ENCODE measurements at regions not wholly inside any gene's neighbourhood (a gene's known extent, or its start where the extent isn't known, plus 50 kb on each side); places are given as distances from the start of the nearest gene placed in this dataset.

- no peaks in the 10 kb centered on the region for H3K4me1 ChIP-seq (ENCODE audit: control insufficient read depth in 3 of 3, insufficient read depth in 2 of 3, low read depth in 1 of 3, low read length in 2 of 3)
- FAIRE-seq (no peak), DNase-seq (no peak)
- H3K4me3 ChIP-seq (ENCODE audit: low read depth in 1 of 3, low read length in 3 of 3): no peak overlapping the region
- H3K9me3 ChIP-seq (ENCODE audit: control insufficient read depth in 2 of 2, insufficient read depth in 1 of 2, low read depth in 1 of 2, low read length in 1 of 2): no peaks in the 10 kb centered on the region
- H3K36me3 ChIP-seq (ENCODE audit: control insufficient read depth in 3 of 3, insufficient read depth in 2 of 3, low read depth in 1 of 3, low read length in 3 of 3): no peaks in the 10 kb centered on the region
- no peaks in the 10 kb centered on the region for H3K27me3 ChIP-seq (ENCODE audit: control insufficient read depth in 3 of 3, insufficient read depth in 3 of 3, low read length in 3 of 3)
- WGBS, 3 donors: 75 to 77% (median 76%) methylated on average over 4 of the region's 4 CpGs
- no peak overlapping the region for H3K27ac ChIP-seq (ENCODE audit: low read depth in 1 of 3, low read length in 2 of 3)
Measured at GRCh38 chr14:98371141-98371540, 900.9 kb downstream of the BCL11B start.

DNA sequence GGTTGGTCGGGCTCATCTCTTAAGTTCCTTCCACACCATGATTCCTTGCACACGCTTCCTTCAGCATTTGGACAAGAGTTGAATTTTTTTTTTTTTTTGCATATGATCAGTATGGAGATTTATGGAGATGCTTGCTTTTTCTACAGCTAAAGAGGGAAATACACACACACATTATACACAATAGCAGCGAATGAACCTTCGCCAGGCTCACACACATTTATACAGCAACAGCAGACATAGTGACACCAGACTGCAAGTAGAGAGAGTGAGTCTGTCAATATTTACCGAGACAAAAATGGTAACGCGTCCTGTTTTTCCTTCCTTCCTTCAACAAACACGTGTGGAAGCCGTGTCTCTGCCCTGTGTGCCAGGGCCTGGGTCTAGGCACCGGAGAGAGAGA is 897.9 kb downstream of the BCL11B start:
- FAIRE-seq: no peak
- 59 to 74% (median 67%) methylated on average over 10 of the region's 10 CpGs for WGBS, 3 donors
- no peaks in the 10 kb centered on the region for H3K9me3 ChIP-seq (ENCODE audit: control insufficient read depth in 2 of 2, insufficient read depth in 1 of 2, low read depth in 1 of 2, low read length in 1 of 2)
- no peaks in the 10 kb centered on the region for H3K36me3 ChIP-seq (ENCODE audit: control insufficient read depth in 3 of 3, insufficient read depth in 2 of 3, low read depth in 1 of 3, low read length in 3 of 3)
- no peak for DNase-seq
- H3K27me3 ChIP-seq (ENCODE audit: control insufficient read depth in 3 of 3, insufficient read depth in 3 of 3, low read length in 3 of 3): no peaks in the 10 kb centered on the region
- no peak overlapping the region for H3K4me3 ChIP-seq (ENCODE audit: low read depth in 1 of 3, low read length in 3 of 3)
- H3K4me1 ChIP-seq (ENCODE audit: control insufficient read depth in 3 of 3, insufficient read depth in 2 of 3, low read depth in 1 of 3, low read length in 2 of 3): no peaks in the 10 kb centered on the region
- no peak overlapping the region for H3K27ac ChIP-seq (ENCODE audit: low read depth in 1 of 3, low read length in 2 of 3)

DNA sequence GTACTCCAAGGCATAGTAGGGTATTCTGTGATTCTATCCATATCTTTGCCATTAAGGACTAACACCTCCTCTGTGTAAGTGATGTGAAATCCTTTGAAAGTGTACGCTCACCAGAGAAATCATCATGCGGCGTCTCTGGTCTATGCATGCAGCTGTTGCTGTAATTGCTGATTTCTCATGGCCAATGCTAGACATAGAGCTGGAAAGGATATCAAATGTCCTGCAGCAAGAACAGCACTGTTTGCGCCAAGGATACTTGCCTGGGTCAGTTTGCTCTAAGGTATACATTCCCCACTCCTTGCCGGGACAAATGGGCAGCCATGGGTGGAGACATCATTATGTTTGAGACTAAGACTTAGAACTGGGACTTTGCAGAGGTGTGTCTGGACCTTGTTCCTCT is 896.4 kb downstream of the BCL11B start:
- no peak for FAIRE-seq

DNA sequence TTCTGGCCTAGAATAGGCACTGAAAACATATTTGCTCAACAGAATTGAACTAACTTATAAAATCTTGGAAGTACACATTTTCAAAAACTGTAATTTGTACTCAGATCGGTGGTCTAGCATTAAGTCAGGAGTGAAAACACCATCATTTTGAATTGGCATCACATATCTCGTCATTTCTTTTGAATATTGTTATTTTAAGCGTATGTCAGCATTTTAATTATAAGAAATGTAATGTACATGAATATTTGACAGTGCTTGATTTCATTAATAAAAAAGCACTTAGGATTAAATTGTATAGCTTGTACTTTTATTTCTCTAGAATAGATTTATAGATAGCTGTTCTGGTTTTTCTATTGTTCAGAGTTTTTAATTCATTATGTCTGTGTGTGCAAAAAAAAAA is 892.2 kb downstream of the BCL11B start:
- no peak overlapping the region for H3K27ac ChIP-seq (ENCODE audit: low read depth in 1 of 3, low read length in 2 of 3)
- 71 to 82% (median 71%) methylated on average over 3 of the region's 3 CpGs for WGBS, 3 donors
- FAIRE-seq (no peak), DNase-seq (no peak)
- H3K9me3 ChIP-seq (ENCODE audit: control insufficient read depth in 2 of 2, insufficient read depth in 1 of 2, low read depth in 1 of 2, low read length in 1 of 2): no peaks in the 10 kb centered on the region
- H3K4me3 ChIP-seq (ENCODE audit: low read depth in 1 of 3, low read length in 3 of 3): no peak overlapping the region
- H3K27me3 ChIP-seq (ENCODE audit: control insufficient read depth in 3 of 3, insufficient read depth in 3 of 3, low read length in 3 of 3): no peaks in the 10 kb centered on the region
- H3K36me3 ChIP-seq (ENCODE audit: control insufficient read depth in 3 of 3, insufficient read depth in 2 of 3, low read depth in 1 of 3, low read length in 3 of 3): no peaks in the 10 kb centered on the region
- no peaks in the 10 kb centered on the region for H3K4me1 ChIP-seq (ENCODE audit: control insufficient read depth in 3 of 3, insufficient read depth in 2 of 3, low read depth in 1 of 3, low read length in 2 of 3)

More for the DNA sequence above, 896.4 kb downstream of the BCL11B start:
- DNase-seq: no peak
- H3K36me3 ChIP-seq (ENCODE audit: control insufficient read depth in 3 of 3, insufficient read depth in 2 of 3, low read depth in 1 of 3, low read length in 3 of 3): no peaks in the 10 kb centered on the region
- H3K9me3 ChIP-seq (ENCODE audit: control insufficient read depth in 2 of 2, insufficient read depth in 1 of 2, low read depth in 1 of 2, low read length in 1 of 2): no peaks in the 10 kb centered on the region
- no peaks in the 10 kb centered on the region for H3K4me1 ChIP-seq (ENCODE audit: control insufficient read depth in 3 of 3, insufficient read depth in 2 of 3, low read depth in 1 of 3, low read length in 2 of 3)
- H3K27me3 ChIP-seq (ENCODE audit: control insufficient read depth in 3 of 3, insufficient read depth in 3 of 3, low read length in 3 of 3): no peaks in the 10 kb centered on the region
- WGBS, 3 donors: 88 to 95% (median 92%) methylated on average over 5 of the region's 5 CpGs
- H3K4me3 ChIP-seq (ENCODE audit: low read depth in 1 of 3, low read length in 3 of 3): no peak overlapping the region
- no peak overlapping the region for H3K27ac ChIP-seq (ENCODE audit: low read depth in 1 of 3, low read length in 2 of 3)

- no peak for FAIRE-seq
- Histone ChIP-seq H3K4me1 (ENCODE audit: control insufficient read depth in 3 of 3, insufficient read depth in 2 of 3, low read depth in 1 of 3, low read length in 2 of 3) (no peaks in the 10 kb centered on the region), H3K36me3 (ENCODE audit: control insufficient read depth in 3 of 3, insufficient read depth in 2 of 3, low read depth in 1 of 3, low read length in 3 of 3) (no peaks in the 10 kb centered on the region), H3K27me3 (ENCODE audit: control insufficient read depth in 3 of 3, insufficient read depth in 3 of 3, low read length in 3 of 3) (no peaks in the 10 kb centered on the region), H3K27ac (ENCODE audit: low read depth in 1 of 3, low read length in 2 of 3) (no peak overlapping the region), H3K9me3 (ENCODE audit: control insufficient read depth in 2 of 2, insufficient read depth in 1 of 2, low read depth in 1 of 2, low read length in 1 of 2) (no peaks in the 10 kb centered on the region), H3K4me3 (ENCODE audit: low read depth in 1 of 3, low read length in 3 of 3) (no peak overlapping the region)
- DNase-seq: no peak
- WGBS, 3 donors: 59 to 76% (median 67%) methylated on average over 4 of the region's 4 CpGs
Measured at GRCh38 chr14:98382662-98383061, 889.3 kb downstream of the BCL11B start.

DNA sequence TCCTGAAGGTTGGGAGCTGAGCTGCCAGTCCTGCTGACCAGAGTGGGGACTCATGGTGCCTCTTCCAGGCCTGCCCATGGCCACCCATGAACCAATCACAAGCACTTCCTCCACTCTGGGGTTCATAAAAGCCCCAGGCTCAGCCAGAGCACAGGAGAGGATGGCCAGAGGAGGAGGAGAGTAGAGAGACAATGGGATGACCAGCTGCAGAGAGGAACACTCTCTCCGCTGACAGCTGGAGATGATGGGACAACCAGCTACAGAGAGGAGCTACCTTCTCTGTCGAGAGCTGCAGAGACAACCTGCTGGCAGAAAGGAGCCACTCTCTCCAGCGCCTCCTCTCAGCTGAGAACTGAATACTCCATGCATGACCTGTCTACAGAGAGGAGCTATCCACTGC is 886.1 kb downstream of the BCL11B start:
- DNase-seq (no peak), FAIRE-seq (no peak)
- H3K27me3 ChIP-seq (ENCODE audit: control insufficient read depth in 3 of 3, insufficient read depth in 3 of 3, low read length in 3 of 3): no peaks in the 10 kb centered on the region
- H3K27ac ChIP-seq (ENCODE audit: low read depth in 1 of 3, low read length in 2 of 3): no peak overlapping the region
- no peaks in the 10 kb centered on the region for H3K36me3 ChIP-seq (ENCODE audit: control insufficient read depth in 3 of 3, insufficient read depth in 2 of 3, low read depth in 1 of 3, low read length in 3 of 3)
- H3K9me3 ChIP-seq (ENCODE audit: control insufficient read depth in 2 of 2, insufficient read depth in 1 of 2, low read depth in 1 of 2, low read length in 1 of 2): no peaks in the 10 kb centered on the region
- WGBS, 3 donors: 83 to 92% (median 87%) methylated on average over 3 of the region's 3 CpGs
- H3K4me1 ChIP-seq (ENCODE audit: control insufficient read depth in 3 of 3, insufficient read depth in 2 of 3, low read depth in 1 of 3, low read length in 2 of 3): no peaks in the 10 kb centered on the region
- no peak overlapping the region for H3K4me3 ChIP-seq (ENCODE audit: low read depth in 1 of 3, low read length in 3 of 3)

- DNase-seq (no peak), FAIRE-seq (no peak)
- Histone ChIP-seq H3K27me3 (ENCODE audit: control insufficient read depth in 3 of 3, insufficient read depth in 3 of 3, low read length in 3 of 3) (no peaks in the 10 kb centered on the region), H3K27ac (ENCODE audit: low read depth in 1 of 3, low read length in 2 of 3) (no peak overlapping the region), H3K36me3 (ENCODE audit: control insufficient read depth in 3 of 3, insufficient read depth in 2 of 3, low read depth in 1 of 3, low read length in 3 of 3) (no peaks in the 10 kb centered on the region), H3K9me3 (ENCODE audit: control insufficient read depth in 2 of 2, insufficient read depth in 1 of 2, low read depth in 1 of 2, low read length in 1 of 2) (no peaks in the 10 kb centered on the region), H3K4me1 (ENCODE audit: control insufficient read depth in 3 of 3, insufficient read depth in 2 of 3, low read depth in 1 of 3, low read length in 2 of 3) (no peaks in the 10 kb centered on the region), H3K4me3 (ENCODE audit: low read depth in 1 of 3, low read length in 3 of 3) (no peak overlapping the region)
- 74 to 81% (median 77%) methylated on average over 3 of the region's 3 CpGs for WGBS, 3 donors
Measured at GRCh38 chr14:98391061-98391460, 880.9 kb downstream of the BCL11B start.

DNA sequence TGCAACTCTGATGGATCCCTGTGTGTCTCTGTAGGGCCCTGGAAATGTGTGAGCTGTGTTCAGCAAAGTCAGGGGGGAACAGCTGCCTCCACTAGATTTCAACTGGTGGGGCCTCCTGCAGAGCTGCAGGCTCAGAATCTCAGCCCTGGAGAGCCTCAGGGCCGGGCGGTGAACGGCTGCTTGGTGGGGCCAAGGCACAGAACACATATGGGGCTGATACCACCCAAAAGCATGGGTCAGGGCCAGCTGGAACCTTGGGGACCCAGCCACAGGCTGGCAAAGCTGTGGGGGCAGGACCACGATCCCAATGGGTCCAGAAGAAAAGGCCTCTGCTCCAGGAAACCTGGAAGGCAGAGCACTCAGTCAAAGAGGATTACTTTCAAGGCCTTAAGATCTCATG is 878.5 kb downstream of the BCL11B start:
- H3K27ac ChIP-seq (ENCODE audit: low read depth in 1 of 3, low read length in 2 of 3): no peak overlapping the region
- H3K4me3 ChIP-seq (ENCODE audit: low read depth in 1 of 3, low read length in 3 of 3): no peak overlapping the region
- no peaks in the 10 kb centered on the region for H3K9me3 ChIP-seq (ENCODE audit: control insufficient read depth in 2 of 2, insufficient read depth in 1 of 2, low read depth in 1 of 2, low read length in 1 of 2)
- 61 to 72% (median 72%) methylated on average over 4 of the region's 4 CpGs for WGBS, 3 donors
- no peaks in the 10 kb centered on the region for H3K27me3 ChIP-seq (ENCODE audit: control insufficient read depth in 3 of 3, insufficient read depth in 3 of 3, low read length in 3 of 3)
- no peaks in the 10 kb centered on the region for H3K36me3 ChIP-seq (ENCODE audit: control insufficient read depth in 3 of 3, insufficient read depth in 2 of 3, low read depth in 1 of 3, low read length in 3 of 3)
- DNase-seq: no peak
- H3K4me1 ChIP-seq (ENCODE audit: control insufficient read depth in 3 of 3, insufficient read depth in 2 of 3, low read depth in 1 of 3, low read length in 2 of 3): no peaks in the 10 kb centered on the region
- FAIRE-seq: no peak

DNA sequence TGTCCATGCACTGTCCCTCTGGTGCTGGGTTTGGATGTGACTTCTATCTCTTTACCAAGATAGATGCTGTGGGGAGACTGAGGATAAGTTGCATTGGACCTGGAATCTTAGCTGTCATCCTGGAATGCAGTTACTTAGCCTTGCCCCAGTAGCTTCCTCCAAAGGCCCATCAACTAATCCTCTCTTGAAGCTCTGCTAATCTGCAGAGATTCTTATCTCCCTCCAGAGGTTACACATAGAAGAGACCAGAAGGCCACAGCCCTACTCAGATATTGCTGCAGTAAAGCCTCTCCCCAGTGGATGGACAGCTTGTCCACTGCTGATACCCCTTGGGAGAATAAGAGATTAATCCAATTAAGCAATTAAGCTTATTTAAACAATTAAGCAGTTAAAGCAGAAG is 867.2 kb downstream of the BCL11B start:
- no peak for DNase-seq
- Histone ChIP-seq H3K9me3 (ENCODE audit: control insufficient read depth in 2 of 2, insufficient read depth in 1 of 2, low read depth in 1 of 2, low read length in 1 of 2) (no peaks in the 10 kb centered on the region), H3K36me3 (ENCODE audit: control insufficient read depth in 3 of 3, insufficient read depth in 2 of 3, low read depth in 1 of 3, low read length in 3 of 3) (no peaks in the 10 kb centered on the region), H3K4me1 (ENCODE audit: control insufficient read depth in 3 of 3, insufficient read depth in 2 of 3, low read depth in 1 of 3, low read length in 2 of 3) (no peaks in the 10 kb centered on the region), H3K27ac (ENCODE audit: low read depth in 1 of 3, low read length in 2 of 3) (no peak overlapping the region), H3K4me3 (ENCODE audit: low read depth in 1 of 3, low read length in 3 of 3) (no peak overlapping the region), H3K27me3 (ENCODE audit: control insufficient read depth in 3 of 3, insufficient read depth in 3 of 3, low read length in 3 of 3) (no peaks in the 10 kb centered on the region)
- no peak for FAIRE-seq
